Stimulated activated CD8-positive, alpha-beta memory T cell treated with anti-CD3 and anti-CD28 coated beads, Interleukin-7, amount 100 ng/mL, for 24 hours (primary cell): ENCODE measurements at regions not wholly inside any gene's neighbourhood (a gene's known extent, or its start where the extent isn't known, plus 50 kb on each side); places are given as distances from the start of the nearest gene placed in this dataset.

ENCODE experiments used
- DNase-seq: peaks from one replicate; pipeline ENCODE4 v3.0.0-alpha.2; 2020; ENCODE audit warnings: low read depth

- no peak for DNase-seq
These were observed 422.2 kb upstream of the CDH11 start for GRCh38 chr16:65543781-65544740.

GRCh38 chr16:65541646-65542045 is 419.8 kb upstream of the CDH11 start:
- DNase-seq = no peak

- no peak for DNase-seq
These were observed 419.0 kb upstream of the CDH11 start for GRCh38 chr16:65540901-65541300.

DNA sequence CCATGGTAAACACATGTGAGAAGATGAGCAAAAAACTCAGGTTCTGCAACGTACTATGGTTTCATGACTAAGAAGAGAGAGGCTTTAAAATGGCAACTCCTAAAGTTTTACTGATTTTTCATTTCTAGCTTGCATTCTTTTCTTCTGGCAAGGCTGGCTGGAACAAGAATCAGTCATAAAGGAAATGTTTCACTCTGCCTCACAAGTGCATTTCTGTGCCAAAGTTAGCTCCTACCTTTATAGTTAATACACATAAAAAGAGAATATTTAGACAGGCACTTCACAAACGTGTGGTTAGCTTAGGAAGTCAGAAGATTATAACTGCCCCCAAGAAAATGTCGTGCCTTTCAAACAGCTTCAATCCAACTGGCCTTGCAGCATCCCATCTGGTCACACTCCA is 417.1 kb upstream of the CDH11 start:
- no peak for DNase-seq

- no peak for DNase-seq
These were observed 415.5 kb upstream of the CDH11 start for GRCh38 chr16:65537336-65537735.

GRCh38 chr16:65534121-65534528 is 412.3 kb upstream of the CDH11 start:
- DNase-seq = no peak

DNA sequence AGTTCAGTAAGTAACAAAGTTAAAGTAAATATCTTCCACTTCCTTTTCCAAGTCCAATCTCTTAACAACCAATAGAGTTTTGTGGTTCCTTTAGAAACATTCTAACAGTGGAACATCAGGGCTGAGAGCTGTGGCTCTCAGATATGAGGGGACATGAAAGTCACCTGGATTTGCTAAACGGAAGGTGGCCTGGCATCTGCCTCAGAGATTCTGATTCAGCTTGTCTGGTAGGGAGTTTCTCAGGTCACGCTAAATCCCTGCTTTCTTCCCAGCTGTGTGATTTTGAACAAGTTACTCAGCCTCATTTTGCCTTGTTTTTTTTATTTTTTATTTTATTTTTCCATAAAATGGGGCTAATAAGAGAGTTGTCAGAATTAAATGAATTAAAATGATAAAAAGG is 411.0 kb upstream of the CDH11 start:
- DNase-seq = no peak

- no peak for DNase-seq
These were observed 410.4 kb upstream of the CDH11 start for GRCh38 chr16:65532258-65532657.

GRCh38 chr16:65531475-65531874 is 409.6 kb upstream of the CDH11 start:
- no peak for DNase-seq

GRCh38 chr16:65525707-65526106 is 403.8 kb upstream of the CDH11 start:
- DNase-seq = no peak

DNA sequence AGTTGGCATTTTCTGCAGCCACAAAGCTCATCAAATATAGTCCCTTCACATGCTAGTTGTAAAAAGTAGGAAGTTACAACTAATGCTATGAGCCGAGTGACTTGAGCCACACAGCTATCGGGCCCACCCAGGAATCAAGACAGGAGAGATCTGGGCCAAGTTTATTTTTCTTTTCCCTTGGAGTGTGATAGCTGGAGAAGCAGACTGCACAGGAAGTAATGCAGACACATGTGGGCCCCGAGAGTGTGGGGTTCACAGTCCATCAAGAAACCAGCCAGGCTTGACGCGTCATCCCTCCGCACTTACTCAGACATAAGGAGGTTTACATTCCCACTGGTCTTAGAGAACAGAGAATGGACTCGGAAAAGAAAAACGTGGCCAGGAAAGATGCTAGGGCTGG is 403.1 kb upstream of the CDH11 start:
- no peak for DNase-seq

- DNase-seq = no peak
These were observed 402.4 kb upstream of the CDH11 start for GRCh38 chr16:65524231-65524630.

GRCh38 chr16:65523283-65523944 is 401.6 kb upstream of the CDH11 start:
- DNase-seq = no peak

DNA sequence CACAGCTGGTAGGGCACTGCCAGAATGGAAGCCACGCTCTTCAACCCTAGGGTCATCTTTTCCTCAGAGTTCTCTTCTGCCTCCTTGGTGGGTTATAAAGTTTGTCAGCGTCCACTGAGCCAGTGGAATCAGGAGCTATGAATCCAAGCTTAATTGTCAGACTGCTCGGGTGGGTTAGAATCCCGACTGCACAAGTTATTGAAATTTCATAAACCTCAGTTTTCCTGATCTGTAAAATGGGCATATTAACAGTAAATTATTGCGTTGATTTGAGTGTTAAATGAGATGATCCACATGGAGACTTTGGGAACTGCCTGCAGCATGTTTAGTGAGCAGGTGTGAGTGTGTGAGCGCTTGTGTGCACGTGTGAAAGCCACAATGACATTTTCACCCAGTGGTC is 400.5 kb upstream of the CDH11 start:
- no peak for DNase-seq

- no peak for DNase-seq
These were observed 399.9 kb upstream of the CDH11 start for GRCh38 chr16:65521633-65522328.

GRCh38 chr16:65519402-65519801 is 397.5 kb upstream of the CDH11 start:
- DNase-seq = no peak

- DNase-seq = no peak
These were observed 393.3 kb upstream of the CDH11 start for GRCh38 chr16:65515193-65515592.

DNA sequence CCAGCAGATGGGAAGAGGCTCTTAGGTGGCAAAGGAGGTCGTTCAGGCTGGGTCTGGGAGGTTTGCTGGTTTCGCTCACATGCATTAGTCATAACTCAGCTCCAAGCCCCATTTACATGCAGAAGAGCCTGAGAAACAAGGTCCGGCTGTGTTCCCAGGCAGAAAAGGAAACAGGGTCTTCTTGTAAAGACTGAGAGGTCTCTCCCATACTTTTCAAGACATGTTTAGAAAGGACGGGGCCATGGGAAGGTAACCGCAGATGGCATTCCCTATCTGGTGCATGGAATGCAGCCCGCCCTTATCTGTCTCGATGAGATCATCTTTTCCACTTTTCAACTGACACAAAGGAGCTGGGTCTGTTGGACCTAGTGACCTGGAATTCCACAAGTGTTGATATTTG is 389.0 kb upstream of the CDH11 start:
- DNase-seq = no peak

DNA sequence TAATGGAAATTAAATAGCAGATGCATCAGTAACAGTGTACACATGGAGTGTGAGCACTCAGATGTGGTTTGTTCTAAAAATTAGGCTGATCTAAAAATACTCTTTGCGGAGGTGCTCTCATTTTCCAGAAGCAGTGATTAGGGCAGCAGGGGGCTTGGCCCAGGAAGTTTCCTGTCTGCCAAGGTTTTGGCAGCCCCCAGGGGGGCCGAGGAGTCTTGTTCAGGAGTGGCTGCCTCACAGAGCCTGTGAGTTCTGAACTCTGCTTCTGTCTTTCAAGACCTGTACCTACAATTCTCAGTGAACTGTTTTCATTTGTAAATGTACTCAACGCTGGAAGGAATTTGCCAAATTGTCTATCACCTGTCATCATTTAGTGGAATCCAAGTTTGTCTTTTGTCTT is 388.4 kb upstream of the CDH11 start:
- DNase-seq = no peak

- no peak for DNase-seq
These were observed 387.3 kb upstream of the CDH11 start for GRCh38 chr16:65509172-65509571.

DNA sequence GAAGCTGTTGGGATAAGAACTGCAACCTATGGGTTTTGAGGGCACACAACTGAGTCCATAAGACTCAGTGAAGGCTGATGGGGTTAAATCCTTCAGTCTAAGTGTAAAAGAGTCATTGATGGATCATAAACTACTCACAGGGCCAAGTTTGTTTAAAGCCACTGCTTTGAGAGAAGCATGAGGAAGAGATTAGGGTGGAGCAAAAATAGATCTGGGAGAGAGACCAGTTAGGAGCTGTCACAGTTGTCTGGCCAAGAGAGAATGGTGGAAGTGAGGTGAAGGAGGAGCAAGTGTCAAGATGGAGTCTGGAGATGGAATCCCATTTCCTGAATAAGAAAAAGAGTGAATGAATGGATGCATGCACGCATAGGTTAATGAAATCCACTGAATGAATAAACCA is 379.1 kb upstream of the CDH11 start:
- DNase-seq = no peak

GRCh38 chr16:65500007-65500406 is 378.1 kb upstream of the CDH11 start:
- no peak for DNase-seq

DNA sequence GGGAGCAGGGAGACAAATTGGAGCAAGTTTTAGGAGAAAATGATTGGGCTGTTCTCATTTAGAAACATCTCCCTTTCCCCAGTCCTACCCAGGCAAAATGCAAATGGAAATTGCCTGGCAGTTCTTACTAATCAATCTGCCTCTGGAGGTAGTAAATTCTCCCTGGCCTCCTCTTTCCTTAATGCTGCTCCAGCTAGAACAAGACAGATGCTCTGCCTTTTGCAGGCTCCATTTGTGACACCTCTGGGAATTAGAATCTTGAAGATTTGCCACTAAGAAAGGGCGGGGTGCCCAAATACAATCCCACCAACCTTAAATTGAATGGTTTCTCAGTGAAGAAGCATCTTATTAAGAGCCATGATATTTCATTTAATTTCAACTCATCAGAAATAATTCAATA is 377.7 kb upstream of the CDH11 start:
- no peak for DNase-seq
